GM10248 (cell line): ENCODE measurements at regions not wholly inside any gene's neighbourhood (a gene's known extent, or its start where the extent isn't known, plus 50 kb on each side); places are given as distances from the start of the nearest gene placed in this dataset.

Source experiments
- CTCF ChIA-PET: fragments of 300-600 bp; sonication (Branson Sonifier 250); formaldehyde crosslinking; extraction: SDS; loops from one replicate; lab custom pipeline; 2021; ENCODE audit warnings: antibody characterized with exemption; lab: Yijun Ruan, JAX
- POLR2A ChIA-PET: fragments of 350-650 bp; sonication (Branson Sonifier 250); formaldehyde crosslinking; extraction: SDS; loops from one replicate; lab custom pipeline; 2020; ENCODE audit warnings: antibody characterized with exemption; lab: Yijun Ruan, JAX
- DNase-seq: peaks from one replicate; pipeline ENCODE4 v3.0.0; 2012; ENCODE audit errors: extremely low spot score
- TF ChIP-seq, protein P1 (sequence below): IDR thresholded peaks from 2 replicates; pipeline ENCODE4 v1.5.1; 2012; ENCODE audit warnings: mild to moderate bottlenecking, low read depth; ENCODE audit errors: extremely low read depth, missing control alignments, control extremely low read depth

DNA sequence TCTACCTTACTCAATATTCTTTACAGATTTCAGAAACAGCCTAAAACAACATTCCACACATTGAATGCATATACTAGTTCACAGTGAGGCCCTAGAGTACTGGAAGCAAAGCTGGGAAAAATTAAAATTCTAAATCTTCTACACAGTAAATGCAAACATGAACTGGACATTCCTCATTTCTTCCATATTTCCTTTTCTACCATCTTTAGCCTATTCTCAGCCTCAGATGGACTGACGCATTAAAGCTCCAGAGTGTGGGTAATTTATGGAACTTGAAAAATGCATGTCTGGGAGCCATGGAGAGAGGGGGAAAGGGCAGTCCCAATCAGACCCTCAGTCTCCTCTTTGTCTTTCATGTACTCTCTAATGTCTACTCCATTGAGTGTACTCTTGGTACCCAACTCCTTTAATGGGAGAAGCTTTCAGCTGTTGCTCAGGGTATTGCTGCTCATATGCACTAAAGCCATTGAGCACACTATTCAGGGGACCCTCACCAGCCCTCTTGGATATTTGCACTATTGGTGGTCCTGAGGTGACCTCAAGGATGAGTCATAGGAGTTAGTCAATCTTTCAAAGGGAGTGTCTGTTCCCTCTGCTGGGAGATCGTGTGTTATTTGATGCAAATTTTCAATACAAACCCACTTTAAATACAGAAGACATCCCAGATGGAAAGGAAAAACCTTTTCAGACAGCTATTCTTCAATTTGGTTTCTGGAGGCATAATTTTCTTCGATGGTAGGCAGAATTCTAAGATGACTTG is 83.3 kb upstream of the KCNJ15 start:
- TF ChIP-seq, protein P1, sequence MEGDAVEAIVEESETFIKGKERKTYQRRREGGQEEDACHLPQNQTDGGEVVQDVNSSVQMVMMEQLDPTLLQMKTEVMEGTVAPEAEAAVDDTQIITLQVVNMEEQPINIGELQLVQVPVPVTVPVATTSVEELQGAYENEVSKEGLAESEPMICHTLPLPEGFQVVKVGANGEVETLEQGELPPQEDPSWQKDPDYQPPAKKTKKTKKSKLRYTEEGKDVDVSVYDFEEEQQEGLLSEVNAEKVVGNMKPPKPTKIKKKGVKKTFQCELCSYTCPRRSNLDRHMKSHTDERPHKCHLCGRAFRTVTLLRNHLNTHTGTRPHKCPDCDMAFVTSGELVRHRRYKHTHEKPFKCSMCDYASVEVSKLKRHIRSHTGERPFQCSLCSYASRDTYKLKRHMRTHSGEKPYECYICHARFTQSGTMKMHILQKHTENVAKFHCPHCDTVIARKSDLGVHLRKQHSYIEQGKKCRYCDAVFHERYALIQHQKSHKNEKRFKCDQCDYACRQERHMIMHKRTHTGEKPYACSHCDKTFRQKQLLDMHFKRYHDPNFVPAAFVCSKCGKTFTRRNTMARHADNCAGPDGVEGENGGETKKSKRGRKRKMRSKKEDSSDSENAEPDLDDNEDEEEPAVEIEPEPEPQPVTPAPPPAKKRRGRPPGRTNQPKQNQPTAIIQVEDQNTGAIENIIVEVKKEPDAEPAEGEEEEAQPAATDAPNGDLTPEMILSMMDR, result no peak
- no peak for DNase-seq
- ChIA-PET CTCF (interaction anchor here (1.0 to 11.2 kb wide), 3 partner anchors 14 to 183 kb away, joined by 4 to 96 read pairs (median 4); no protein-coding TSS in a partner anchor), POLR2A (no interaction called here)

DNA sequence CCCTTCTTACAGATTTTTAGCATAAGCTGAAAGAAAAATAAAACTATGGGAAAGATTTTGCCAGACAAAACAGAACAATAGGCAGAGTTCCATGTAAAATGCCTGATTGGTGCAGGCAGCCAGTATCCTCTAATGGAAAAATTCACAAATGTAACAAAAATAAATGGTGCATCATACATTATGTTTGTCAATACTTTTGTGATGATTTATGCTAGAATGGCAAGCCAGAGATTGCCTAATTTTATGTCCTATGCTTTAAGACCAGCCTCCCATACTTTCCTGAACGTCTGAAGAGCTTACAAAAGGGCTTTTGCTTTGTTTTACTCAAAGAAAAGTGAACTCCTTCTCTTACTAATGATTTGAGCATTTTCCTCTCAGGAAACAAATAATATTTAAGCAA is 81.5 kb upstream of the KCNJ15 start:
- ChIA-PET CTCF (interaction anchor here (0.8 to 11.2 kb wide), 2 partner anchors 15 to 176 kb away, joined by 3 to 96 read pairs; no protein-coding TSS in a partner anchor), POLR2A (no interaction called here)
- TF ChIP-seq, protein P1, result no peak

DNA sequence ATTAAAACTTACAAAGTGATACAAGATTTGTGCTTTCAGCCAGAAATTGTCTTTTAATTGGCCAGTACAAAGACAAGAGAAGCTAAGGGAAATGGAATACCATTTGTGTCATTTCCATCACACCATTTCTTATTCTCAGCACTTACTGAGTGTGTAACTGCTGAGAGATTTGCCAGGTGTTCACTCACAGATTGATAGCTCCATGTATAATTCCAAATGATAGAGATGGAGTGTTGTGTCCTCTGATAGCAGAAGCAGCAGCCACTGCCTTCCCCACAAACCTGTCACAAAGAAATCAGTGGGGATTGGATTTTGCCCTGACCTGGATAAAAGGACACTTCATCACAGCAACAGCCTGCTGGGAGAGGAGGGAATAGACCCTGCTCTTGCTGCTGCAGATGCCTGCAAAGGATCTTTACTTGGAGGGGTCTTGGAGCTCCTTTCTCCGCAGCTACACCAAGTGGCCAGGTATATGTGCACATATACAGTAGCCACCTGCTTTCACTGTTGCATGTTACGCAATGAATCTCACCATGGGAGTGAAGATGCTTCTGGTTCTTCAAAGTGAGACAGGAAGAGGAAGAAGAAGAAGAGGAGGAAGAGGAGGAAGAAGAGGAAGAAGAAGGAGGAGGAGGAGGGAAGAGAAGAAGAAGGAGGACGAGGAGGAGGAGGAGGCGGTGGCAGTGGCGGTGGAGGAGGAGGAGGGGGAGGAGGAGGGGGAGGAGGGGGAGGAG is 78.7 kb upstream of the KCNJ15 start:
- ChIA-PET CTCF (no interaction called here), POLR2A (no interaction called here)
- TF ChIP-seq, protein P1, result no peak
- no peak for DNase-seq

More for the DNA sequence above, 81.5 kb upstream of the KCNJ15 start:
- DNase-seq, result no peak

DNA sequence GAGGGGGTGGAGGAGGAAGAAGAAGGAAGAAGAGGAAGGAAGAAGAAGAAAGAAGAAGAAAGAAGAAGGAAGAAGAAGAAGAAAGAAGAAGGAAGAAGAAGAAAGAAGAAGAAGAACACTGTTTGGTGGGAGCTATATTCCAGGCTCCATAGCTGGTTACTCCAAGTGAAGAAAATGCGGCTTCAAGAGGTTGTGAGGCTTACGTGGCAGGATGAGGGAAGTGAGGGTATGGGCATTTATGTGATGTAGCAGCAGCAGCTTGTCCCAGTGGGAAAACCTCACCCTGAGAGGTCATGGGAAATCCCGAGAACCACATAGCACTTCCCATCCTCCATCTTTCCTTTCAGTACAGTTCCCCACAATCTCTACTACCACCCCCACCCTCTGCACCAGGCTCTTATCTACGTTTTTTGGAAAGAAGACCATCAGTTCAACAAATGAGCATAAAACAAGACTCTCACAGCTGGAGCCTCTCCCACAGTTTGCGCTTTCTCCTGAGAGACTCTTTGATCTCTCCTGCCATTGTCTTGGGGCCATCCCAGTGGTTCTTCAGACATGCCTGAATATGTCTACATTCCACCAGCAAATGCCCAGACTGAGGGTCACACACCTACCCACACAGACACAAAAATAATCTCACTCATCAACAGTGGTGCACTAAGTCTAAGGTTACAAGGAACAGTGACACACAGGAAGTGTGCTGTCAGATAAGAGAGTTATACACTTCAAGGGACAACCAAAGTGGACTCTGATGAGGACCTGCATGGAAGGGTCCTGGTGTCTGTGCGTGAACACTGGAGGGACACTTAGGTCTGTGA is 77.9 kb upstream of the KCNJ15 start:
- ChIA-PET CTCF (interaction anchor here (0.9 to 2.0 kb wide), 5 partner anchors 8 to 173 kb away, joined by 3 to 8 read pairs (median 5); no protein-coding TSS in a partner anchor), POLR2A (no interaction called here)
- DNase-seq, result no peak
- TF ChIP-seq, protein P1, result no peak

DNA sequence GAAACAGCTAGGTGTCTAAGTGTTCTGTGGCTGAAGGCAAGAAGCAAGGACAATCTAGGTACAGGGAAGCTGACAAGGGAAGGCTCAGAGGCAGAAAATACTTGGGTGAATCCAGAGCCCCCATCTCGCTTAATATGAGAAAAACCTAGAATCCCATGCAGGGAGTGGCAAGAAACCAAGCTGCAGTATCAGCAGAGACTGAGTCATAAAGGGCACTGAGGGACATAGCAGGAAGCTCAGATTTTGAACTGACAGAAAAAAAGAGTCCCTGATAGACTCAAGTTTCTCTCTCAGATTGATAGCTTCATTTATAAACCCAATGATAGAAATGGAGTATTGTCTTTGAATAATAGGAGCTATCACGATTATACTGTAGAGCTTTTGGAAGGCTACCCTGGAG is 77.3 kb upstream of the KCNJ15 start:
- TF ChIP-seq, protein P1, result no peak
- ChIA-PET CTCF (interaction anchor here (0.9 to 2.0 kb wide), 9 partner anchors 8 to 172 kb away, joined by 3 to 8 read pairs (median 3); no protein-coding TSS in a partner anchor), POLR2A (no interaction called here)
- no peak for DNase-seq

DNA sequence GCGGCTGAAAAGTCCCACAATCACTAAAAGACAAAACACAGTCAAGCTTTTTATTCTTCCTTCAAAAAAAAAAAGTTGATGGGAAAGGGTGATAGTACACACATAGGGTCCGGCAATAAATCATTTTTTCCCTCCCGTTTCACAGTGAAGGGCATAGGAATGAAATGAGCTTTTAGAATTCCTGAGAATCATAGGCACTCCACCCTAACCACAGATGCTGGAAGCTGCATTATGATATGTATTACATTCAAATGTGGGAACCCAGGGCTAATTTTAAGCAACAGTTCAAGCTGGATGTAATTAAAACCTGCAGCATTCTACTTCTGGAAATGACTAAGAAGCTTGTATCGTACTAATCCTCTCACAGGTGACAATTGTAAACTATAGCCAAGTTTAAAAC is 75.7 kb upstream of the KCNJ15 start:
- CTCF ChIA-PET, result interaction anchor here (0.9 to 1.4 kb wide), 3 partner anchors 11 to 38 kb away, joined by 3 to 7 read pairs (median 3); no protein-coding TSS in a partner anchor
- TF ChIP-seq, protein P1, result no peak
- POLR2A ChIA-PET, result no interaction called here
- no peak for DNase-seq
